IMR-90 (cell line): ENCODE measurements at regions not wholly inside any gene's neighbourhood (a gene's known extent, or its start where the extent isn't known, plus 50 kb on each side); places are given as distances from the start of the nearest gene placed in this dataset.

Experiments
- ATAC-seq: fragments of 200-7000 bp; cut with Tn5 transposase; 2 replicates; pipeline ENCODE4 v1.9.1; 2020; ENCODE audit warnings: low read depth, mild to moderate bottlenecking, moderate library complexity
- BruUV-seq: library from RNA; stranded (reverse); fragments of 400-500 nt; replicated peaks from 2 replicates; lab custom pipeline; 2021; lab: Mats Ljungman, UMichigan
- CTCF ChIA-PET: fragments of 300-600 bp; formaldehyde crosslinking; extraction: SDS; loops from one replicate; lab custom pipeline; 2021; ENCODE audit warnings: antibody characterized with exemption; lab: Yijun Ruan, JAX
- POLR2A ChIA-PET: fragments of 300-600 bp; sonication (Branson Sonifier 250); formaldehyde crosslinking; loops from one replicate; lab custom pipeline; 2022; ENCODE audit warnings: antibody characterized with exemption; ENCODE audit not compliant: unreplicated experiment; lab: Charles Lee
- DNase-seq: peaks from one replicate; pipeline ENCODE4 v3.0.0; 2013
- H2AFZ ChIP-seq: replicated peaks from 2 replicates; pipeline ENCODE3; 2013; ENCODE audit warnings: low read length, mild to moderate bottlenecking; ENCODE audit not compliant: poor library complexity
- H2AK5ac ChIP-seq: 2 replicates; pipeline ENCODE4 v1.6.1; 2013; ENCODE audit warnings: low read depth, low read length, inconsistent platforms
- H2AK9ac ChIP-seq: replicated peaks from 2 replicates; pipeline ENCODE3; 2013; ENCODE audit warnings: mild to moderate bottlenecking, low read depth, low read length, moderate library complexity; ENCODE audit not compliant: poor library complexity
- H2BK120ac ChIP-seq: 2 replicates; pipeline ENCODE4 v1.6.1; 2013; ENCODE audit warnings: low read depth, low read length, inconsistent platforms
- H2BK15ac ChIP-seq: 3 replicates; pipeline ENCODE4 v1.6.1; 2013; ENCODE audit warnings: low read depth, low read length, inconsistent platforms
- H2BK20ac ChIP-seq: 2 replicates; pipeline ENCODE4 v1.6.1; 2013; ENCODE audit warnings: low read depth, mild to moderate bottlenecking, inconsistent platforms, low read length, moderate library complexity
- H2BK5ac ChIP-seq: 2 replicates; pipeline ENCODE4 v1.6.1; 2013; ENCODE audit warnings: mild to moderate bottlenecking, low read depth, low read length, inconsistent platforms; ENCODE audit not compliant: poor library complexity, severe bottlenecking
- H3K14ac ChIP-seq: replicated peaks from 2 replicates; pipeline ENCODE4 v1.6.1; 2013; ENCODE audit warnings: low read depth, low read length, inconsistent platforms
- H3K18ac ChIP-seq: 2 replicates; pipeline ENCODE4 v1.6.1; 2013; ENCODE audit warnings: low read depth, low read length, control low read depth
- H3K23ac ChIP-seq: 2 replicates; pipeline ENCODE4 v1.6.1; 2013; ENCODE audit warnings: low read depth, low read length, inconsistent platforms
- H3K27ac ChIP-seq: 2 replicates; pipeline ENCODE4 v1.5.1; 2013; ENCODE audit warnings: mild to moderate bottlenecking, control low read depth, low read length; ENCODE audit not compliant: insufficient read depth
- H3K27me3 ChIP-seq: 2 replicates; pipeline ENCODE4 v1.6.1; 2013; ENCODE audit warnings: low read length; ENCODE audit not compliant: control insufficient read depth, insufficient read depth
- H3K36me3 ChIP-seq: 2 replicates; pipeline ENCODE4 v1.6.1; 2013; ENCODE audit warnings: low read length, mixed read lengths; ENCODE audit not compliant: control insufficient read depth, insufficient read depth
- H3K4ac ChIP-seq: 2 replicates; pipeline ENCODE4 v1.6.1; 2013; ENCODE audit warnings: low read depth, low read length, inconsistent platforms
- H3K4me1 ChIP-seq: 2 replicates; pipeline ENCODE4 v1.6.1; 2013; ENCODE audit warnings: low read length, mixed read lengths; ENCODE audit not compliant: control insufficient read depth, insufficient read depth
- H3K4me2 ChIP-seq: 2 replicates; pipeline ENCODE4 v1.6.1; 2013; ENCODE audit warnings: low read depth, mild to moderate bottlenecking, control low read depth, low read length, moderate library complexity
- H3K4me3 ChIP-seq: 2 replicates; pipeline ENCODE4 v1.5.1; 2013; ENCODE audit warnings: low read depth, mild to moderate bottlenecking, control low read depth, low read length, moderate library complexity; ENCODE audit not compliant: insufficient read depth
- H3K56ac ChIP-seq: 2 replicates; pipeline ENCODE4 v1.6.1; 2013; ENCODE audit warnings: low read length, inconsistent platforms; ENCODE audit not compliant: insufficient read depth; ENCODE audit errors: extremely low read depth
- H3K79me1 ChIP-seq, 2 experiments: 2 replicates each; pipeline ENCODE4 v1.6.1; 2013; ENCODE audit warnings: low read length in 2 of 2, inconsistent platforms in 1 of 2, low read depth in 1 of 2
- H3K9ac ChIP-seq: 2 replicates; pipeline ENCODE4 v1.6.1; 2013; ENCODE audit warnings: low read depth, low read length, control low read depth
- H3K9me1 ChIP-seq: 2 replicates; pipeline ENCODE4 v1.6.1; 2013; ENCODE audit warnings: low read length, inconsistent platforms; ENCODE audit not compliant: insufficient read depth
- H3K9me3 ChIP-seq: 2 replicates; pipeline ENCODE4 v1.6.1; 2013; ENCODE audit warnings: low read length; ENCODE audit not compliant: control insufficient read depth, insufficient read depth
- H4K20me1 ChIP-seq: 2 replicates; pipeline ENCODE4 v1.6.1; 2013; ENCODE audit warnings: low read length, inconsistent platforms; ENCODE audit not compliant: insufficient read depth
- H4K5ac ChIP-seq: 2 replicates; pipeline ENCODE4 v1.6.1; 2013; ENCODE audit warnings: mild to moderate bottlenecking, low read depth, low read length, control low read depth
- H4K8ac ChIP-seq, 2 experiments: 2 replicates each; pipeline ENCODE4 v1.6.1; 2013; ENCODE audit warnings: low read depth in 2 of 2, low read length in 2 of 2, control low read depth in 1 of 2, inconsistent platforms in 1 of 2
- H4K91ac ChIP-seq: 2 replicates; pipeline ENCODE4 v1.6.1; 2013; ENCODE audit warnings: low read depth, low read length, inconsistent platforms; ENCODE audit not compliant: insufficient read depth
- CEBPB ChIP-seq: IDR thresholded peaks from 2 replicates; pipeline ENCODE4 v1.6.1; 2012; ENCODE audit warnings: low read depth, low read length, improper control_type of control experiment
- CHD1 ChIP-seq: IDR thresholded peaks from 2 replicates; pipeline ENCODE4 v1.6.1; 2012; ENCODE audit warnings: low read depth, low read length, improper control_type of control experiment
- CTCF ChIP-seq: conservative IDR thresholded peaks from 2 replicates; pipeline ENCODE4 v1.5.1; 2012; ENCODE audit warnings: mild to moderate bottlenecking, low read depth, low read length, improper control_type of control experiment
- ELK1 ChIP-seq: fragments of 150-350 bp; IDR thresholded peaks from 2 replicates; pipeline ENCODE4 v1.6.1; 2016; ENCODE audit warnings: low read depth, mild to moderate bottlenecking, low read length, moderate library complexity, borderline replicate concordance
- FOS ChIP-seq: fragments of 150-350 bp; IDR thresholded peaks from 2 replicates; pipeline ENCODE4 v1.6.1; 2016; ENCODE audit warnings: low read depth, low read length
- MAFK ChIP-seq: IDR thresholded peaks from 2 replicates; pipeline ENCODE4 v1.6.1; 2012; ENCODE audit warnings: low read depth, low read length, improper control_type of control experiment
- MAZ ChIP-seq: IDR thresholded peaks from 2 replicates; pipeline ENCODE4 v1.6.1; 2012; ENCODE audit warnings: low read depth, mild to moderate bottlenecking, low read length, improper control_type of control experiment, moderate library complexity, borderline replicate concordance
- MXI1 ChIP-seq: IDR thresholded peaks from 2 replicates; pipeline ENCODE4 v1.6.1; 2012; ENCODE audit warnings: low read depth, mild to moderate bottlenecking, low read length, moderate library complexity, borderline replicate concordance
- POLR2A ChIP-seq: IDR thresholded peaks from 2 replicates; pipeline ENCODE4 v1.6.1; 2012; ENCODE audit warnings: mild to moderate bottlenecking, low read depth, low read length
- RAD21 ChIP-seq: IDR thresholded peaks from 2 replicates; pipeline ENCODE4 v1.6.1; 2012; ENCODE audit warnings: low read length, improper control_type of control experiment
- RCOR1 ChIP-seq: IDR thresholded peaks from 2 replicates; pipeline ENCODE4 v1.6.1; 2012; ENCODE audit warnings: mild to moderate bottlenecking, low read length, improper control_type of control experiment; ENCODE audit not compliant: insufficient replicate concordance
- RFX5 ChIP-seq: IDR thresholded peaks from 2 replicates; pipeline ENCODE4 v1.8.0; 2012; ENCODE audit warnings: low read depth, mild to moderate bottlenecking, low read length, moderate library complexity
- SMC3 ChIP-seq: fragments of 150-350 bp; IDR thresholded peaks from 2 replicates; pipeline ENCODE4 v1.6.1; 2016; ENCODE audit warnings: low read depth, mild to moderate bottlenecking, antibody characterized with exemption, low read length, moderate library complexity
- USF2 ChIP-seq: fragments of 150-350 bp; IDR thresholded peaks from 2 replicates; pipeline ENCODE4 v1.6.1; 2017; ENCODE audit warnings: mild to moderate bottlenecking, antibody characterized with exemption, low read length, low read depth
- WGBS, 2 experiments: methylation state at CpG; one replicate each; pipeline versions ENCODE4 v1.1.5 to v1.1.7; 2013; ENCODE audit warnings: missing lambda C conversion rate in 2 of 2; ENCODE audit not compliant: insufficient read length in 1 of 2; ENCODE audit errors: extremely low coverage in 2 of 2; 5-methylcytosine and 5-hydroxymethylcytosine counted together
- dilution Hi-C: fragments of 300-500 bp; cut with HindIII; formaldehyde crosslinking; loops from one replicate; pipeline ENCODE4 v1.14.3; 2018; ENCODE audit warnings: low sequenced_read_pairs; ENCODE audit not compliant: unreplicated experiment
- in situ Hi-C: fragments of 300-500 bp; cut with MboI; formaldehyde crosslinking; loops from 3 replicates; pipeline ENCODE4 v1.14.3; 2019; ENCODE audit warnings: low sequenced_read_pairs, inconsistent platforms, mixed read lengths
- intact Hi-C: fragments of 100-400 bp; cut with micrococcal nuclease; formaldehyde crosslinking; loops from 2 replicates; pipeline ENCODE4 v1.10.0; 2022

- Histone ChIP-seq H2BK20ac (peak overlapping the region; percentile 56), H3K4me3 (no peak overlapping the region), H3K14ac (no peak overlapping the region; the same call in 1 of the 2 replicates), H3K4me1 (peaks cover 5% of the 10 kb centered on the region), H3K27me3 (no peaks in the 10 kb centered on the region), H3K9me1 (peaks cover 11% of the 10 kb centered on the region; the same call in 1 of the 2 replicates), H2AK9ac (peak overlapping the region; percentile 10), H2AFZ (no peak overlapping the region), H4K5ac (no peak overlapping the region), H4K8ac (no peak overlapping the region), H3K18ac (no peak overlapping the region), H4K91ac (no peak overlapping the region), H2BK120ac (peak overlapping the region; percentile 37; the same call in 1 of the 2 replicates), H3K79me1 (no peaks in the 10 kb centered on the region), H3K36me3 (no peaks in the 10 kb centered on the region), H2BK15ac (no peak overlapping the region), H3K27ac (no peak overlapping the region), H2AK5ac (no peak overlapping the region), H3K56ac (no peak overlapping the region), H2BK5ac (peak overlapping the region; percentile 3), H3K4ac (peak overlapping the region; percentile 9; the same call in 1 of the 2 replicates), H3K23ac (no peak overlapping the region), H3K4me2 (no peak overlapping the region), H4K20me1 (no peaks in the 10 kb centered on the region), H3K9me3 (no peaks in the 10 kb centered on the region), H3K9ac (no peak overlapping the region)
- in situ Hi-C loops (no loop called here), intact Hi-C loops (loop anchor here (10.0 kb wide), 1 partner anchor 496 kb away; no protein-coding TSS in a partner anchor), dilution Hi-C loops (no loop called here)
- ChIA-PET CTCF (no interaction called here), POLR2A (no interaction called here)
- ATAC-seq (peak; percentile 88), DNase-seq (peak; percentile 100)
- 79% methylated on average over 2 of the region's 7 CpGs; no CpG with 5 or more reads in 1 of the 2 experiments for WGBS, 2 experiments
- no TSS peak for BruUV-seq
- no peak for TF ChIP-seq CEBPB
- TF ChIP-seq MAFK, result peak; percentile 79
- TF ChIP-seq CTCF, result no peak
- TF ChIP-seq RCOR1, result peak; percentile 95
- no peak for TF ChIP-seq RFX5
- no peak for TF ChIP-seq SMC3
- no peak for TF ChIP-seq MXI1
- TF ChIP-seq FOS, result peak; percentile 82
- TF ChIP-seq CHD1, result no peak
- TF ChIP-seq RAD21, result no peak
- no peak for TF ChIP-seq MAZ
- TF ChIP-seq USF2, result peak; percentile 72
- no peak for TF ChIP-seq ELK1
- TF ChIP-seq POLR2A, result no peak
Measured at GRCh38 chr10:44300666-44301649, 83.9 kb downstream of the CXCL12 start.
